Activated T-helper 17 cell treated with anti-CD3 and anti-CD28 coated beads, Interleukin-2, amount 50 U/mL, for 72 hours (primary cell): ENCODE measurements at regions not wholly inside any gene's neighbourhood (a gene's known extent, or its start where the extent isn't known, plus 50 kb on each side); places are given as distances from the start of the nearest gene placed in this dataset.
"Not testable (repeated sequence)": the region's sequence is repeated elsewhere in the genome, so short reads cannot be mapped to it uniquely, and the experiment has no call there.

Source experiments
- ATAC-seq: fragments of 150-1000 bp; cut with Tn5 transposase; replicated peaks from 2 replicates; pipeline ENCODE4 v1.10.0; 2021; ENCODE audit warnings: mild to moderate bottlenecking, moderate library complexity
- H3K27ac Mint-ChIP-seq: one replicate; pipeline ENCODE4 v1.8.0; 2022; ENCODE audit warnings: mixed read lengths
- H3K27me3 Mint-ChIP-seq: one replicate; pipeline ENCODE4 v1.8.0; 2022; ENCODE audit warnings: mixed read lengths
- H3K36me3 Mint-ChIP-seq: one replicate; pipeline ENCODE4 v1.8.0; 2022; ENCODE audit warnings: low read depth, mild to moderate bottlenecking, mixed read lengths
- H3K4me1 Mint-ChIP-seq: one replicate; pipeline ENCODE4 v1.8.0; 2022; ENCODE audit warnings: mixed read lengths
- H3K4me3 Mint-ChIP-seq: one replicate; pipeline ENCODE4 v1.8.0; 2022; ENCODE audit warnings: mild to moderate bottlenecking, mixed read lengths
- H3K9me3 Mint-ChIP-seq: one replicate; pipeline ENCODE4 v1.8.0; 2022; ENCODE audit warnings: mixed read lengths

- peak; percentile 82 for ATAC-seq
- Mint-ChIP-seq H3K4me3 (peak overlapping the region; percentile 16), H3K27me3 (no peaks in the 10 kb centered on the region), H3K9me3 (no peaks in the 10 kb centered on the region), H3K27ac (peak overlapping the region; percentile 51), H3K4me1 (peaks cover 15% of the 10 kb centered on the region), H3K36me3 (no peaks in the 10 kb centered on the region)
These were observed 89.3 kb downstream of the LYZL2 start for GRCh38 chr10:30540276-30540675.

- Mint-ChIP-seq H3K4me1 (peaks cover 20% of the 10 kb centered on the region), H3K9me3 (no peaks in the 10 kb centered on the region), H3K27me3 (no peaks in the 10 kb centered on the region), H3K36me3 (no peaks in the 10 kb centered on the region), H3K4me3 (no peak overlapping the region), H3K27ac (no peak overlapping the region)
- no peak for ATAC-seq
These were observed 91.5 kb downstream of the LYZL2 start for GRCh38 chr10:30538086-30538485.

GRCh38 chr10:30537586-30537985, 92.0 kb downstream of the LYZL2 start:
- H3K4me1 Mint-ChIP-seq, result peaks cover 16% of the 10 kb centered on the region
- H3K27me3 Mint-ChIP-seq, result no peaks in the 10 kb centered on the region
- H3K4me3 Mint-ChIP-seq, result no peak overlapping the region
- no peaks in the 10 kb centered on the region for H3K36me3 Mint-ChIP-seq
- no peak for ATAC-seq
- no peak overlapping the region for H3K27ac Mint-ChIP-seq
- no peaks in the 10 kb centered on the region for H3K9me3 Mint-ChIP-seq

GRCh38 chr10:30537158-30537557, 92.4 kb downstream of the LYZL2 start:
- H3K9me3 Mint-ChIP-seq, ATAC-seq, H3K4me3 Mint-ChIP-seq, H3K27me3 Mint-ChIP-seq, H3K27ac Mint-ChIP-seq, H3K36me3 Mint-ChIP-seq: not testable (repeated sequence)
- peaks cover 11% of the 10 kb centered on the region for H3K4me1 Mint-ChIP-seq

GRCh38 chr10:30536578-30536977, 93.0 kb downstream of the LYZL2 start:
- H3K27me3 Mint-ChIP-seq, result no peaks in the 10 kb centered on the region
- H3K4me1 Mint-ChIP-seq, result peaks cover 8% of the 10 kb centered on the region
- no peak overlapping the region for H3K27ac Mint-ChIP-seq
- no peaks in the 10 kb centered on the region for H3K36me3 Mint-ChIP-seq
- H3K9me3 Mint-ChIP-seq, result no peaks in the 10 kb centered on the region
- ATAC-seq, result no peak
- H3K4me3 Mint-ChIP-seq, result no peak overlapping the region

- H3K36me3 Mint-ChIP-seq, result no peaks in the 10 kb centered on the region
- ATAC-seq, result no peak
- H3K4me3 Mint-ChIP-seq, result no peak overlapping the region
- peaks cover 8% of the 10 kb centered on the region for H3K4me1 Mint-ChIP-seq
- no peaks in the 10 kb centered on the region for H3K9me3 Mint-ChIP-seq
- H3K27ac Mint-ChIP-seq, result no peak overlapping the region
- no peaks in the 10 kb centered on the region for H3K27me3 Mint-ChIP-seq
These were observed 93.9 kb downstream of the LYZL2 start for GRCh38 chr10:30535677-30536076.

- H3K27me3 Mint-ChIP-seq, result no peaks in the 10 kb centered on the region
- ATAC-seq, result peak; percentile 60
- no peak overlapping the region for H3K27ac Mint-ChIP-seq
- peaks cover 13% of the 10 kb centered on the region for H3K4me1 Mint-ChIP-seq
- H3K36me3 Mint-ChIP-seq, result no peaks in the 10 kb centered on the region
- H3K9me3 Mint-ChIP-seq, result no peaks in the 10 kb centered on the region
- H3K4me3 Mint-ChIP-seq, result no peak overlapping the region
These were observed 94.9 kb downstream of the LYZL2 start for GRCh38 chr10:30534465-30535144.

GRCh38 chr10:30531751-30532530, 97.6 kb downstream of the LYZL2 start:
- no peaks in the 10 kb centered on the region for H3K9me3 Mint-ChIP-seq
- no peak overlapping the region for H3K4me3 Mint-ChIP-seq
- H3K27me3 Mint-ChIP-seq, result no peaks in the 10 kb centered on the region
- H3K4me1 Mint-ChIP-seq, result peaks cover 20% of the 10 kb centered on the region
- no peak for ATAC-seq
- H3K36me3 Mint-ChIP-seq, result no peaks in the 10 kb centered on the region
- H3K27ac Mint-ChIP-seq, result no peak overlapping the region

- ATAC-seq, result peak; percentile 94
- H3K36me3 Mint-ChIP-seq, result no peaks in the 10 kb centered on the region
- H3K9me3 Mint-ChIP-seq, result no peaks in the 10 kb centered on the region
- peak overlapping the region; percentile 95 for H3K4me3 Mint-ChIP-seq
- peaks cover 31% of the 10 kb centered on the region for H3K4me1 Mint-ChIP-seq
- H3K27ac Mint-ChIP-seq, result peak overlapping the region; percentile 96
- no peaks in the 10 kb centered on the region for H3K27me3 Mint-ChIP-seq
These were observed 95.5 kb downstream of the MAP3K8 start for GRCh38 chr10:30529373-30529998.

- Mint-ChIP-seq H3K27me3 (no peaks in the 10 kb centered on the region), H3K27ac (peak overlapping the region; percentile 96), H3K9me3 (no peaks in the 10 kb centered on the region), H3K36me3 (no peaks in the 10 kb centered on the region), H3K4me1 (peaks cover 30% of the 10 kb centered on the region), H3K4me3 (peak overlapping the region; percentile 95)
- peak; percentile 8 for ATAC-seq
These were observed 94.4 kb downstream of the MAP3K8 start for GRCh38 chr10:30528429-30528786.

GRCh38 chr10:30527623-30528428, 93.8 kb downstream of the MAP3K8 start:
- no peak for ATAC-seq
- Mint-ChIP-seq H3K27me3 (no peaks in the 10 kb centered on the region), H3K4me3 (peak overlapping the region; percentile 95), H3K36me3 (no peaks in the 10 kb centered on the region), H3K27ac (peak overlapping the region; percentile 96), H3K9me3 (no peaks in the 10 kb centered on the region), H3K4me1 (peaks cover 30% of the 10 kb centered on the region)

- not testable (repeated sequence) for H3K27me3 Mint-ChIP-seq, ATAC-seq, H3K27ac Mint-ChIP-seq, H3K4me3 Mint-ChIP-seq, H3K36me3 Mint-ChIP-seq, H3K9me3 Mint-ChIP-seq
- H3K4me1 Mint-ChIP-seq, result peaks cover 17% of the 10 kb centered on the region
These were observed 88.7 kb downstream of the MAP3K8 start for GRCh38 chr10:30522661-30523078.

GRCh38 chr10:30518907-30519306, 84.9 kb downstream of the MAP3K8 start:
- ATAC-seq, result no peak
- Mint-ChIP-seq H3K36me3 (no peaks in the 10 kb centered on the region), H3K27me3 (no peaks in the 10 kb centered on the region), H3K27ac (no peak overlapping the region), H3K4me3 (no peak overlapping the region), H3K4me1 (peaks cover 4% of the 10 kb centered on the region), H3K9me3 (peaks cover 5% of the 10 kb centered on the region)
